ENCODE measurements at regions not wholly inside any gene's neighbourhood (a gene's known extent, or its start where the extent isn't known, plus 50 kb on each side); places are given as distances from the start of the nearest gene placed in this dataset.

DNA sequence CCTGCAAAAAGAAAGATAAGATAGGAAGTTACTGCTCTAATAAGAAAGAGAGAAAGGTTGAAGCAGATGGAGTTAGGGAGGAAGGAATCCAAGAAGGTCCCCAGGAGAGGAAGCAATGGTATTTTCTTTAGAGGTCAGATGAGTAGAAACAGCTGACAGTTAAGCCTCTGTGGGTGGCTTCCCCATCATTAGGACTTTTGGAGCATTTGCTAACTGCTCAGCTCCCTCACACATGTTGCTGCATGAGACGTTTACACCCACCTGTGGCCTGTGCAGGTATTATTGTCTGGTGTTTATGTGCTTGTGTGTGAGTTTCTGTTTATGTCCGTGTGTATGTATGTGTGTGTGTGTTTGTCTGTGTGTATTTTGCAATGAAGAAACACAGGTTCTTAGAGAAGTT is 346.8 kb downstream of the RAB28 start:
- DNase-seq = no peak
- CTCF ChIA-PET = no interaction called here
- dilution Hi-C loops (cut with HindIII; ENCODE audit: low sequenced_read_pairs, unreplicated experiment) = no loop called here

More for the DNA sequence above, 346.8 kb downstream of the RAB28 start:
- H3K4ac ChIP-seq (ENCODE audit: low read depth, low read length) = no peak overlapping the region
- no peak overlapping the region for H4K91ac ChIP-seq (ENCODE audit: insufficient read depth, low read depth, low read length)
- no peak for TF ChIP-seq FOS (IDR thresholded peaks at IDR 0.05; ENCODE audit: low read depth, low read length)
- no peak for TF ChIP-seq CTCF (conservative IDR thresholded peaks at IDR 0.05; ENCODE audit: low read depth, low read length)
- TF ChIP-seq MAZ (IDR thresholded peaks at IDR 0.05; ENCODE audit: borderline replicate concordance, low read depth, low read length) = no peak
- no peak for TF ChIP-seq MXI1 (IDR thresholded peaks at IDR 0.05; ENCODE audit: borderline replicate concordance, low read depth, low read length)
- no peak for TF ChIP-seq BHLHE40 (IDR thresholded peaks at IDR 0.05; ENCODE audit: low read depth, low read length)
- no peak for TF ChIP-seq RAD21 (IDR thresholded peaks at IDR 0.05; ENCODE audit: low read length)
- no peak for TF ChIP-seq CEBPB (IDR thresholded peaks at IDR 0.05; ENCODE audit: low read depth, low read length)
- no peak for TF ChIP-seq RCOR1 (IDR thresholded peaks at IDR 0.05; ENCODE audit: insufficient replicate concordance, low read length)
- TF ChIP-seq ELK1 (IDR thresholded peaks at IDR 0.05; ENCODE audit: borderline replicate concordance, low read depth, low read length) = no peak
- TF ChIP-seq, protein P1, sequence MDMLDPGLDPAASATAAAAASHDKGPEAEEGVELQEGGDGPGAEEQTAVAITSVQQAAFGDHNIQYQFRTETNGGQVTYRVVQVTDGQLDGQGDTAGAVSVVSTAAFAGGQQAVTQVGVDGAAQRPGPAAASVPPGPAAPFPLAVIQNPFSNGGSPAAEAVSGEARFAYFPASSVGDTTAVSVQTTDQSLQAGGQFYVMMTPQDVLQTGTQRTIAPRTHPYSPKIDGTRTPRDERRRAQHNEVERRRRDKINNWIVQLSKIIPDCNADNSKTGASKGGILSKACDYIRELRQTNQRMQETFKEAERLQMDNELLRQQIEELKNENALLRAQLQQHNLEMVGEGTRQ (IDR thresholded peaks at IDR 0.05; ENCODE audit: low read depth, low read length) = no peak
- no peak for TF ChIP-seq CHD1 (IDR thresholded peaks at IDR 0.05; ENCODE audit: low read depth, low read length)
- no peak for TF ChIP-seq NFE2L2 (IDR thresholded peaks at IDR 0.05; ENCODE audit: low read depth, low read length)
- no peak for TF ChIP-seq SMC3 (IDR thresholded peaks at IDR 0.05; ENCODE audit: low read depth, low read length)
- no peak for TF ChIP-seq MAFK (IDR thresholded peaks at IDR 0.05; ENCODE audit: low read depth, low read length)
- TF ChIP-seq POLR2A (IDR thresholded peaks at IDR 0.05; ENCODE audit: low read depth, low read length) = no peak
- no peak overlapping the region for H2BK5ac ChIP-seq (ENCODE audit: low read depth, low read length, poor library complexity, severe bottlenecking)
- in situ Hi-C loops (cut with MboI; ENCODE audit: low sequenced_read_pairs) = no loop called here
- no peak overlapping the region for H3K56ac ChIP-seq (ENCODE audit: extremely low read depth, insufficient read depth, low read length)
- no peak overlapping the region for H4K5ac ChIP-seq (ENCODE audit: low read depth, low read length)
- H2BK15ac ChIP-seq (ENCODE audit: low read depth, low read length) = no peak overlapping the region
- H3K9me1 ChIP-seq (ENCODE audit: insufficient read depth, low read length) = no peaks in the 10 kb centered on the region
- no peak overlapping the region for H3K14ac ChIP-seq (replicated peaks; ENCODE audit: low read depth, low read length)
- ATAC-seq (ENCODE audit: low read depth) = no peak
- H3K4me2 ChIP-seq (ENCODE audit: low read depth, low read length) = no peak overlapping the region
- H3K18ac ChIP-seq (ENCODE audit: low read depth, low read length) = no peak overlapping the region
- no peak overlapping the region for H2AK5ac ChIP-seq (ENCODE audit: low read depth, low read length)
- intact Hi-C loops (cut with micrococcal nuclease) = no loop called here
- no peak overlapping the region for H2BK20ac ChIP-seq (ENCODE audit: low read depth, low read length)
- no TSS peak for BruUV-seq (replicated peaks)
- no peak overlapping the region for H3K27ac ChIP-seq (ENCODE audit: insufficient read depth, low read length)
- H2BK120ac ChIP-seq (ENCODE audit: low read depth, low read length) = no peak overlapping the region
- H3K4me3 ChIP-seq (ENCODE audit: insufficient read depth, low read depth, low read length) = no peak overlapping the region
- H4K8ac ChIP-seq (ENCODE audit: low read depth in 2 of 2, low read length in 2 of 2) = no peak overlapping the region
- H3K27me3 ChIP-seq (ENCODE audit: control insufficient read depth, insufficient read depth, low read length) = no peaks in the 10 kb centered on the region
- POLR2A ChIA-PET (ENCODE audit: unreplicated experiment) = no interaction called here
- no peaks in the 10 kb centered on the region for H3K79me1 ChIP-seq (ENCODE audit: low read depth in 1 of 2, low read length in 2 of 2)
- no peaks in the 10 kb centered on the region for H3K36me3 ChIP-seq (ENCODE audit: control insufficient read depth, insufficient read depth, low read length)
- no peak overlapping the region for H2AK9ac ChIP-seq (replicated peaks; ENCODE audit: low read depth, low read length, poor library complexity)
- WGBS, 2 experiments (ENCODE audit: extremely low coverage in 2 of 2, insufficient read length in 1 of 2) = 40% methylated on average over 1 of the region's 2 CpGs; no CpG with 5 or more reads in 1 of the 2 experiments
- H3K4me1 ChIP-seq (ENCODE audit: control insufficient read depth, insufficient read depth, low read length) = no peaks in the 10 kb centered on the region
- no peak overlapping the region for H2AFZ ChIP-seq (replicated peaks; ENCODE audit: low read length, poor library complexity)
- H4K20me1 ChIP-seq (ENCODE audit: insufficient read depth, low read length) = no peaks in the 10 kb centered on the region
- peaks cover 9% of the 10 kb centered on the region for H3K9me3 ChIP-seq (ENCODE audit: control insufficient read depth, insufficient read depth, low read length)
- no peak overlapping the region for H3K9ac ChIP-seq (ENCODE audit: low read depth, low read length)
- H3K23ac ChIP-seq (ENCODE audit: low read depth, low read length) = no peak overlapping the region
